Retinal pigment epithelial cell (primary cell): ENCODE measurements at regions not wholly inside any gene's neighbourhood (a gene's known extent, or its start where the extent isn't known, plus 50 kb on each side); places are given as distances from the start of the nearest gene placed in this dataset.

Source experiments
- DNase-seq: peaks from one replicate; pipeline ENCODE4 v3.0.0-alpha.2; 2010; ENCODE audit warnings: low read depth
- H3K4me3 ChIP-seq: 2 replicates; pipeline ENCODE4 v1.5.1; 2011; ENCODE audit warnings: mild to moderate bottlenecking, low read length, control low read depth, moderate library complexity
- TF ChIP-seq, protein P1 (sequence below): conservative IDR thresholded peaks from 2 replicates; pipeline ENCODE4 v1.5.1; 2011; ENCODE audit warnings: low read depth, low read length, control low read depth, inconsistent platforms

DNA sequence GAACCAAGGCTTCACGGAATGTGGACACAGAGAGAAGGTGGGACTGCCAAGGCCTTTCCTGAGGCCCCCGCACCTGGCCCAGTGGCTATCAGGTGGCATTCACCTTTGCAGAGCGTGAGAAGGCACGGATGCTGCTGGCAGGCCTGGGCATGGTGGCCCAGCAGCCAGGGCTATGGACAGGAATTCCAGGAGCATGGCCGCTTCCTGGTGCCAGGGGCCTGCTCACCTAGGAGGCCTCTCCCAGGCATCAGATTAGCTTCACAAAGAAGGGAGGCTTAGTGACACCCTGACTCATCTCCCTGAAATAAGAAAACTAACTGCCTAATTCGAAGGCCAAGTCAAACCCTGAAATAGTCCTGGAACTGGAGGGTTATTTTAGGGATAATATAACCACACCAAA, 155.8 kb downstream of the TEX29 start:
- DNase-seq: no peak
- TF ChIP-seq, protein P1, sequence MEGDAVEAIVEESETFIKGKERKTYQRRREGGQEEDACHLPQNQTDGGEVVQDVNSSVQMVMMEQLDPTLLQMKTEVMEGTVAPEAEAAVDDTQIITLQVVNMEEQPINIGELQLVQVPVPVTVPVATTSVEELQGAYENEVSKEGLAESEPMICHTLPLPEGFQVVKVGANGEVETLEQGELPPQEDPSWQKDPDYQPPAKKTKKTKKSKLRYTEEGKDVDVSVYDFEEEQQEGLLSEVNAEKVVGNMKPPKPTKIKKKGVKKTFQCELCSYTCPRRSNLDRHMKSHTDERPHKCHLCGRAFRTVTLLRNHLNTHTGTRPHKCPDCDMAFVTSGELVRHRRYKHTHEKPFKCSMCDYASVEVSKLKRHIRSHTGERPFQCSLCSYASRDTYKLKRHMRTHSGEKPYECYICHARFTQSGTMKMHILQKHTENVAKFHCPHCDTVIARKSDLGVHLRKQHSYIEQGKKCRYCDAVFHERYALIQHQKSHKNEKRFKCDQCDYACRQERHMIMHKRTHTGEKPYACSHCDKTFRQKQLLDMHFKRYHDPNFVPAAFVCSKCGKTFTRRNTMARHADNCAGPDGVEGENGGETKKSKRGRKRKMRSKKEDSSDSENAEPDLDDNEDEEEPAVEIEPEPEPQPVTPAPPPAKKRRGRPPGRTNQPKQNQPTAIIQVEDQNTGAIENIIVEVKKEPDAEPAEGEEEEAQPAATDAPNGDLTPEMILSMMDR: no peak
- no peak overlapping the region for H3K4me3 ChIP-seq

DNA sequence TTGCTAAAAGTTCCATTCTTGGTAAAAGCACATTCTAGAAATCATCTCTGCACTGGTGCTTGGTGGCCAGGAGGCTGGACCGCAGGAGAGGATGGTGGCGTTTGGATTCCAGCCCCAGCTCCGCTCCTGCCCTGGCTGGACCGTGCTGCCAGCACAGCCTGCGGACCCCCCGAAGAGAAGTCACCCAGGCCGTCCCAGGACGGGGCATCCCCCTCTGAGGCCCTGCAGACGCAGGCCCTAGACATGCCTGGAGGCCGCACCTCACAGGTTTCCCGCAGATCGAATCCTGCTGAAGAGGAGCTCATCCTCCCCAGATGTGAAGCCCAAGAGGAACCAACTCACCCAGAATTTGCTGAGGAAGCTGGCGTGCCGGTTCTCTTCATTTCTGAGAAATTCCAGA, 159.0 kb downstream of the TEX29 start:
- no peak overlapping the region for H3K4me3 ChIP-seq
- DNase-seq: no peak
- TF ChIP-seq, protein P1: no peak

DNA sequence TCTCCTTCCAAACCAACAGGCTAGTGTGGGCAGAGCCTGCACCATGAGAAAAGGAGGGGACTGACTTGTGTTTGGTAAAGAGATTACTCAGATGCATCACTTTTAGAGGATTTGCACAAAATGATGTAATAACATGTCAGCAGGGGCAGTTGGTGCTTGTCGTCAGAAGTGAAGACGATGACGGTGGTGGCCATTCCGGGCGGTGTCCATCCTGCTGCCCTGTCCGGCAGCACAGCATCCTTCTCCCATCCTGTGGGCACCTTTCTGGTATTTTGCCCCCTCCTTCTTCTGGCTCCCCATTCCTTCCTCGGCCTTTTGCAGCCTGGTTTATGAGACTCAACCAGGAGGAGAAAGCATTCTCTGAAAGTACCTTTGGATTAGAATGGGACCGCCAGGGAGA, 160.1 kb downstream of the TEX29 start:
- no peak overlapping the region for H3K4me3 ChIP-seq
- TF ChIP-seq, protein P1: no peak
- DNase-seq: no peak

DNA sequence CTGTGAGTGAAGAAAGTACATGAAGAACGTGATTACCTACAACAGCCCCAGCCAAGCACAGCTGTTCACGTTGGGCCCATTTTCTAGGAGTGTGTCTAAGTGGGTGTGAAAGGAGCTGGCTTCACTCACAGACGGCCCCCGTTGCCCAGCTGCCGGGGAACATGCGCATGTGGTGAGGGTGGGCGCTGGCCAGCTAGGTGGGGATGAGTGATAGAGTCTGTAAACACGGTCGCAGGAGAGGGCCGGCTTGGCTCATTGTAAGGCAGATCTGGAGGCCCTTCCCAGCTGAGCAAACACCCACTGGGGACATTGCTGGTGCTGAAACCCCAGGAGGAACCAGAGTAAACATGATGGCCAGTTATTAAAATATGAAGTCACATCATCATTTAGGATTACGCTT, 160.5 kb downstream of the TEX29 start:
- no peak for DNase-seq
- TF ChIP-seq, protein P1: no peak
- no peak overlapping the region for H3K4me3 ChIP-seq

DNA sequence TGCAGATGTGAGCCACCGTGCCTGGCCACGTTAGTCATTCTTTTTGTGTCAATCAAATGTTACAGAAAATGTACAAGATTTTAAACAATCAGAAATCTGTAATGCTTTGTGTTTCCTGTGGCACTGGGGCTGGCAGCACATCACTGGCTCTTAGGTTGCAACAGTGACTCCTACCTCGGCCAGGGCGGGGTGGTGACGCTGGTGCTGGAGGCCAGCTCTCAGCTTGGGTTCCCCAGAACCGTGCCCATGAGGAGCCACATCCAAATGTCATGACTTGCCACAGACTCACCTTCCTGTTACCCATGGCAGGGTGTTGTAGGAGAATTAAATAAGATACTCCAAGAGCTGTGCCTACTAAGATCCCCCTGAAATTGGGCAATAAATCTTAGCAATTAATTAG, 161.7 kb downstream of the TEX29 start:
- TF ChIP-seq, protein P1: no peak
- no peak overlapping the region for H3K4me3 ChIP-seq
- no peak for DNase-seq

DNA sequence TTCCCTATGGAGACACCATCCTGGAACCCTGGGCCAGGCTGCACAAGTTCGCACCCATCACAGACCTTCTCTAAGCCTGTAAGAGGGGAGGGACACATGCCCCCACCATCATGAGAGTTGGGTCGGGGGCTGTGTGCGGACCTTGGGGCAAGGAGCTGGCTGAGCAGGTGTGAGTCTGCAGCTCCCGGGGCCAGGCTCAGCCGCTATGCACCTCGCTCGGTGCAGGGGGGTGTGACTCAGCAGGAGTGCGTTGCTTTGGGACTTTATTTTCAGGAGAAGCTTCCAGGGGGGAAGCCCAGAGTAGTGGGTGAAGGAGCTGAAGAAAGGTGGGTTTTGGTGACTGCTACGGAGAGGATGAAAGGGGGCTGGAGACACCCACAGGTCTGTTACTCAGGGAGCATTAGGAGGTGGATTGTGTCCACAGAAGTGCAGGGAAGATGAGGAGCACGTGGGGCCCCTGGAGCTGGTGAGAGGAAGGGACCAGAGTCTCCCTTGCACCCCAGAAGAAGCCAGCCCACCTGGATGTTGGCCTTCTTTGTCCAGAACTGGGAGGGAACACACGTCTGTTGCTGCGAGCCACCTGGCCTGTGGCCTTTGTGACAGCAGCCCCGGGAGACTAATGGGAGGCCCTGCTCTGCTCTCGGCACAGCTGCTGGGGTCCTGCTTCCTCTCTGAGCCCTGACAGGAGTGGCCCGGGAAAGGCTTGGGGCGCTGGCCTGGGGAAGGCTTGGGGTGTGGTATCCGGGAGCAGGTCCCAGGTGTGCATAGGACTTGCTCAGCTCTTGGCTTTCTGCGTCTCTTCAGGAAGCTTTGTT, 162.6 kb downstream of the TEX29 start:
- DNase-seq: no peak
- no peak overlapping the region for H3K4me3 ChIP-seq
- TF ChIP-seq, protein P1: no peak

DNA sequence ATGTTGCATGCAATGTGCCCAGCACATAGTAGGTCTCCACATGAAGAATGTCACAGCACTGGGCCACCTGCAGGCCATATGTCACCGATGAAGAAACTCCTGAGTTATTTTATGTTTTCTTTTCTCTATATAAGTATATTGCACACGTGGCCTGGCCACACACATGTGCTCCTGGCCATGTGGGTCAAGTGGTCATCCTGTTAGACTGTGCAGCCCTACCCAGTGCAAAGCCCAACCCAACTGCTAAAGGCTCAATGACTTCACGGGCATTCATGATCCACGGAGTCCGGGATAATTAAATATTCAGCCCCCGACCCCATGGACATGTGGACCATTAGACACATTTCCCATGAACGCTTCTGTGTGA, 163.2 kb downstream of the TEX29 start:
- TF ChIP-seq, protein P1: no peak
- no peak overlapping the region for H3K4me3 ChIP-seq
- DNase-seq: no peak
